ENCODE measurements at regions not wholly inside any gene's neighbourhood (a gene's known extent, or its start where the extent isn't known, plus 50 kb on each side); places are given as distances from the start of the nearest gene placed in this dataset.

DNA sequence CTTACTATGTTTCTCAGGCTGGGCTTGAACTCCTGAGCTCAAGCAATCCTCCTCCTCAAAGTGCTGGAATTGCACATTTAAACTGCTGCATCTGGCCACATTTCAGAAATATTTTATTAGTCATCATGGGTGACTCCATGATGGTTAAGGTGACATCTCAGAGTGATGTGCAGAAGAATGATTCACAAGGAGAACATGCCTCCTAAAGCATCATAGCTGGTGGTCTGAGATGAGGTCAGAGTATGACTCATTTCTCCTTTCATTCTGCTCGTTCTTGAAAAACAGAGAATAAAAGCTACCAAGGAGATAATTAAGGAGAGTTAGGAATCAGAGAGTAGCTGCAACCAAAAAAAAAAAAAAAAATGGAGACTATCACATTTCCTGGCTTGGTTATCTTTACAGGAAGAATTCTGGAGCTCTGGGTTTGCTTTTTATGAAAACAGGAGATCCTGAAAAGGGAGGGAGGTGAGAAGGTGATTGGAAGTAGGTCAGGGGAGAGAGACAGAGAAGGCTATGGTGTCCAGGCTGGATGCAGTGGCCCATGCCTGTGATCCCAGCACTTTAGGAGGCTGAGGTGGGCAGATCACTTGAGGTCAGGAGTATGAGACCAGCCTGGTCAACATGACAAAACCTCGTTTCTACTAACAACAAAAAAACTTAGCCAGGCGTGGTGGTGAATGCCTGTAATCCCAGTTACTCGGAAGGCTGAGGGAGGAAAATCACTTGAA, 1011.6 kb downstream of the NLGN4Y start:
- no peak for FAIRE-seq
- DNase-seq (ENCODE audit: insufficient read length, low spot score), result no peak
- TF ChIP-seq PAX5 (IDR thresholded peaks at IDR 0.05; ENCODE audit: insufficient read depth, low read length, severe bottlenecking), result no peak
- no peak for TF ChIP-seq SPI1 (IDR thresholded peaks at IDR 0.05; ENCODE audit: low read depth, low read length)
- TF ChIP-seq POLR2AphosphoS5 (IDR thresholded peaks at IDR 0.05; ENCODE audit: low read depth, low read length), result no peak
- TF ChIP-seq POU2F2 (IDR thresholded peaks at IDR 0.05; ENCODE audit: low read depth, low read length), result no peak
- no peak for TF ChIP-seq POLR2A (IDR thresholded peaks at IDR 0.05; ENCODE audit: low read depth, low read length)
- no peak for TF ChIP-seq TAF1 (IDR thresholded peaks at IDR 0.05; ENCODE audit: low read depth, low read length)

DNA sequence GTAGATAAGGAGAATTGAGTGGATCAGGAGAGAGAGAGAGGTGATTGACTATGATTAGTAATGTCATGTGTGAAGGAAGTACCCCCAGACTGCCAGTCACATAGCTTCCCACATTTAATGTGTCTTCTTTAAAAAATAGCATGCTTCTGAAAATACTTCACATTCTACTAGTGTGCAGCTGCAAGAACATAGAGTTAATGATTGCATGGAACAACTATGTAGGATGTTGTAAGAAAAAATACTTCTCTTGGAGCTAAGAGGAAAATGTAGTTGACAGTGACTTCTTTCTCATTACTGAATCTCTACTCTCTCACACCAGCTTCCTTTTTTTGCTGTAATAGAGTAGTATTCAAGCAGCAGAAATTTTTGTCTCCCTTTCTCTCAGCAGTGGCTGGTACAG, 1016.2 kb downstream of the NLGN4Y start:
- no peak for TF ChIP-seq SPI1 (IDR thresholded peaks at IDR 0.05; ENCODE audit: low read depth, low read length)
- TF ChIP-seq POU2F2 (IDR thresholded peaks at IDR 0.05; ENCODE audit: low read depth, low read length), result no peak
- TF ChIP-seq POLR2A (IDR thresholded peaks at IDR 0.05; ENCODE audit: low read depth, low read length), result no peak
- TF ChIP-seq POLR2AphosphoS5 (IDR thresholded peaks at IDR 0.05; ENCODE audit: low read depth, low read length), result no peak
- TF ChIP-seq TAF1 (IDR thresholded peaks at IDR 0.05; ENCODE audit: low read depth, low read length), result no peak
- TF ChIP-seq PAX5 (IDR thresholded peaks at IDR 0.05; ENCODE audit: insufficient read depth, low read length, severe bottlenecking), result no peak
- no peak for FAIRE-seq
- no peak for DNase-seq (ENCODE audit: insufficient read length, low spot score)

DNA sequence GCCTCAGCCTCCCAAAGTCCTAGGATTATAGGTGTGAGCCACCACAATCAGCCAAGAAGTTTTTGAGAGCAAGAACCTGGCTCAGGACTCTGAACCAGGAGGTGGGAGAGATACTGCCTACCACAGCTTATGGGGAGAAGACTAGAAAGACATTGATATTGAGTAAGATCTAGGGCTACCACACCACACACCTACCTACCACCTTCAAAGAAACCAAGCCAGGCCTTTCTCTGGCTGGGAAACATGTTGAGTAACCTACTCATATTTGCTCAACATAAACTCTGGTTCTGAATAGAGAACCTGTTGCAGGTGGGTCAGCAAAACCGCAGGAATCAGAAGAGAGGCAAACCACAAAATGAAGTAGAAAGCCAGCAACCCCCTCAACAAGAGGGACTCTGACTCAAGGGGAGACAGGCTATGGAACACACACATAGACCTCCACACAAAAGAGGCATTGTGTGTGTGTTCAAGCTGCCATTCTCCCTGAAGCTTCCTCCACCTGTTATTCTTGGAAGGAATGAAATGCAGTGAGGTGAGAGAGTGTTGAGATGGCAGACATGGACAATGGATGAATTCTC, 1021.9 kb downstream of the NLGN4Y start:
- DNase-seq (ENCODE audit: insufficient read length, low spot score) (no peak), FAIRE-seq (no peak)
- TF ChIP-seq PAX5 (IDR thresholded peaks at IDR 0.05; ENCODE audit: insufficient read depth, low read length, severe bottlenecking), result no peak

DNA sequence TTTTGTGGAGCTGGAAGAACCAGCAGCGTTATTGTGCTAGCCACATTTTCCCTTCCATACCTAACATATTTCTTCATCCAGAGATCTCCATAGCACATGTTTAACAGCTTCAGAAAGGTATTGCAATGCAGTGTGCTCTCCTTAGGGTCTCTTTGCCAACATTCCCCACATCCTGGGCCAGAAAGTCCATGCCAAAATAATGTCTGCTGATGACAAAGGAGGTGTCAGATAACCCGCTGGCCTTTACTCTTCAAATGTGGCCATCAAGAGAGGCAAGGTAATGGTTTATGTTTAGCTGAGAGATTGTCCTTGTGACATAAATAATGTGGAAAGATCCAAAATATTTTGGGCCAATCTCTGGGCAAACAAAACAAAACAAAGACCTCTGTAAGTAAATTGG, 1027.7 kb downstream of the NLGN4Y start:
- FAIRE-seq, result no peak

DNA sequence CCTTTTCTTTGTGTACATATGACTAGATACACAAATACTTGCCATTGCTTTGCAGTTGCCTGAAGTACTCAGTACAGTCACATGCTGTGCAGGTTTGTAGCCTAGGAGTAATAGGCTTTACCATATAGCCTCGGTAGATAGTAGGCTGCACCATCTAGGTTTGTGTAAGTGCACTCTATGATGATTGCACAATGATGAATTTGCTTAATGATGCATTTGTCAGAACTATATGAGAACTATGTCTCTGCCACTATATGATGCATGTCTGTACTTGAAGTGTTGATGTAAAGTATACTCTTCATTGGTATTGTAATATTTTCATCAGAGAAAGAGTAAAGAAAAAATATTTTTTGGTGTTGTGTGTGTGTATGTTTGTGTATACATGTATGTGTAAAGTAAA, 1030.7 kb downstream of the NLGN4Y start:
- DNase-seq (ENCODE audit: insufficient read length, low spot score) (no peak), FAIRE-seq (no peak)
- TF ChIP-seq POLR2AphosphoS5 (IDR thresholded peaks at IDR 0.05; ENCODE audit: low read depth, low read length), result no peak
- TF ChIP-seq PAX5 (IDR thresholded peaks at IDR 0.05; ENCODE audit: insufficient read depth, low read length, severe bottlenecking), result no peak
- TF ChIP-seq TAF1 (IDR thresholded peaks at IDR 0.05; ENCODE audit: low read depth, low read length), result no peak
- no peak for TF ChIP-seq POLR2A (IDR thresholded peaks at IDR 0.05; ENCODE audit: low read depth, low read length)
- no peak for TF ChIP-seq POU2F2 (IDR thresholded peaks at IDR 0.05; ENCODE audit: low read depth, low read length)
- TF ChIP-seq SPI1 (IDR thresholded peaks at IDR 0.05; ENCODE audit: low read depth, low read length), result no peak

More for the DNA sequence above, 1027.7 kb downstream of the NLGN4Y start:
- TF ChIP-seq PAX5 (IDR thresholded peaks at IDR 0.05; ENCODE audit: insufficient read depth, low read length, severe bottlenecking) (no peak), TAF1 (IDR thresholded peaks at IDR 0.05; ENCODE audit: low read depth, low read length) (no peak), POU2F2 (IDR thresholded peaks at IDR 0.05; ENCODE audit: low read depth, low read length) (no peak), POLR2AphosphoS5 (IDR thresholded peaks at IDR 0.05; ENCODE audit: low read depth, low read length) (no peak), SPI1 (IDR thresholded peaks at IDR 0.05; ENCODE audit: low read depth, low read length) (no peak), POLR2A (IDR thresholded peaks at IDR 0.05; ENCODE audit: low read depth, low read length) (no peak)
- no peak for DNase-seq (ENCODE audit: insufficient read length, low spot score)

DNA sequence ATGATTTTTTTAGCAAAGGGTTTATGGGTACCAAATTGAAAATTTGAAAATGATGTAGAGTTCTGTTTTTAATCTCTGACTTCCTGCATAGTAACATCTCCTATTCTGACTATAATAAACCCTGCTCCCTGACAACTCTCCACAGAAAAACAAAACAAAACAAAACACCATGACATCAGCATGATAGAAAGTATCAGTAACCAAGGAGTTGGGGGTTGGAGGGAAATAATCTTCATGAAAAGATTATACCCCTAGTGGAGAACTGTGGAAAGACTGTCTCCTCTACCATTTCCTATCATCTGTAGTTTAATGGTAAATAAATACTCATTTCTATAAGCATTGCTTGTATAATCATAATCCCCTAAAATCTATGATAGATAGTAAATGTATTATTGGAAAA, 1034.8 kb downstream of the NLGN4Y start:
- FAIRE-seq, result no peak
- TF ChIP-seq POLR2AphosphoS5 (IDR thresholded peaks at IDR 0.05; ENCODE audit: low read depth, low read length), result no peak
- no peak for TF ChIP-seq POU2F2 (IDR thresholded peaks at IDR 0.05; ENCODE audit: low read depth, low read length)
- TF ChIP-seq SPI1 (IDR thresholded peaks at IDR 0.05; ENCODE audit: low read depth, low read length), result no peak
- no peak for TF ChIP-seq PAX5 (IDR thresholded peaks at IDR 0.05; ENCODE audit: insufficient read depth, low read length, severe bottlenecking)
- TF ChIP-seq POLR2A (IDR thresholded peaks at IDR 0.05; ENCODE audit: low read depth, low read length), result no peak
- no peak for DNase-seq (ENCODE audit: insufficient read length, low spot score)

DNA sequence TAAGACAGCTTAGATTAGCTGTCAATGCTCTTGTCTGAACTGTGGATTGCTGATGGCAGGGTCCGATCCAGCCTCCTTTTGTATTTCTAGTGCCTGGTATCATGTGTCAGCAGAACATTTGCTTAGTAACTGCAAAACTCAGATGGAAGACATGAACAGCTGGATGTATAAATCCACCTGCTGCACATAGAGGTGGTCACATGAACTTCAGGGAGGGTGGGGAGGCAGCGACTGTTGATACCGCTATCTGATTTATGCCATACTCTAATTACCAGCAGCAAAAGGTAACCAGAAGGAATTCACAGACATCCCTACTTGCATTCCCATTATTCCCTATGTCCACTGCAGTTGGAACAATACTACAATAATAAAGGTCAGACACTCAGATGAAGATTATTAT, 1036.5 kb downstream of the NLGN4Y start:
- TF ChIP-seq POLR2A (IDR thresholded peaks at IDR 0.05; ENCODE audit: low read depth, low read length) (no peak), PAX5 (IDR thresholded peaks at IDR 0.05; ENCODE audit: insufficient read depth, low read length, severe bottlenecking) (no peak), TAF1 (IDR thresholded peaks at IDR 0.05; ENCODE audit: low read depth, low read length) (no peak), POU2F2 (IDR thresholded peaks at IDR 0.05; ENCODE audit: low read depth, low read length) (no peak), SPI1 (IDR thresholded peaks at IDR 0.05; ENCODE audit: low read depth, low read length) (no peak), POLR2AphosphoS5 (IDR thresholded peaks at IDR 0.05; ENCODE audit: low read depth, low read length) (no peak)
- DNase-seq (ENCODE audit: insufficient read length, low spot score) (no peak), FAIRE-seq (no peak)

DNA sequence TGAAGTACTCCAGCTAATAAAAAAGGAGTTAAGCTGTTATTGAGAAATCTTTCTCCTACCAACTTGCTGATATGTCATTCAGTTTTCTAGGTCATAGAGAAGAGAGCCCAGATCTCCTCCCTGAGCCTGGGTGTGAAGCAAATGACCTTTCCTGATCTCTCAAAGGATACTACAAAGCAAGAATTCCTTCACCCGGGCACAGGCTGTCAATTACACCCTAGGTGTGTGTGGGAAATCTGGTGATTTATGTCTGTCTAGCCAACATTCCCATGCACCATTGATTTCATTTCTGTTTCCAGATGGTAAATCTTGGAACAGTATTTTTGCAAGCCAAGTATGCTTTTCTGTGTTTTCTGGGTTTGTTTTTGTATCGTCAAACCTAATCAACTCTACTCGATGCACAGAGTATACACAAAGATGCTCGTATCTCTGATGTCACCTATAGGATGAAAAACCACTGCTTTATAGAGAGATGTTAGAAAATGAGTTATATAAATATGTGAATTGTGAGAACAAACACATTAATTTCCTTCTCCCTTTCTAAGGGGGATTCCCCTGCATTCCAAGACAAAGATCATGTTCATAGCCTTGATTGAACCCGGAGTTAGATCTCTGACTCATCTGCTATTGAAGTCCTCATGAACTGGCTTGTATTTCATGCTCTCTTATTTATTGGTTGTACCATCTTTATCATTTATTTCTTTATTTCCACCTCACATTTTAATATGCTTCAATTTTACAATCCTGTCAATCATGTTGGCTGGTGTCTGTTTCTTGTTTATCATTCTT, 1037.4 kb downstream of the NLGN4Y start:
- no peak for FAIRE-seq
- no peak for DNase-seq (ENCODE audit: insufficient read length, low spot score)

DNA sequence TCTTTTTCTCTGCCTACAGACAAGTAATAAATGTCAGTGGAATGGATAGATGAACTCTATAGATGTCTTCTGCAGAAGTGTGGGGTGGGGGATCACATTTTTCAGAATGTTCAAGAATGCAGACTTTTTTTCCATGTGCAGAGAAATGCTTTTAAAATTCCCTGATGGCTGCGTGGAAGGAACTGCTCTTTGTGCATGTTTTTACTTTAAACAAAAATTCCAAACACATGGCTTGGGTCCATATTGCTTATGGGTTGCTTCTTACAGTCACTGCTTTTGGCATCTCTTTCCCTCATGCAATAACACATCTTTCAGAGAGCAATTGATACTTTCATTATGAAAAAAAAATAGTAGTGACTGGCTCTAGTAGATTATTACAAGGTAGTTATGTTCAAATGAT, 1053.6 kb downstream of the NLGN4Y start:
- no peak for TF ChIP-seq POU2F2 (IDR thresholded peaks at IDR 0.05; ENCODE audit: low read depth, low read length)
- no peak for TF ChIP-seq SPI1 (IDR thresholded peaks at IDR 0.05; ENCODE audit: low read depth, low read length)
- no peak for TF ChIP-seq POLR2AphosphoS5 (IDR thresholded peaks at IDR 0.05; ENCODE audit: low read depth, low read length)
- no peak for TF ChIP-seq POLR2A (IDR thresholded peaks at IDR 0.05; ENCODE audit: low read depth, low read length)
- no peak for TF ChIP-seq TAF1 (IDR thresholded peaks at IDR 0.05; ENCODE audit: low read depth, low read length)
- DNase-seq (ENCODE audit: insufficient read length, low spot score) (no peak), FAIRE-seq (no peak)

More for the DNA sequence above, 1037.4 kb downstream of the NLGN4Y start:
- TF ChIP-seq POU2F2 (IDR thresholded peaks at IDR 0.05; ENCODE audit: low read depth, low read length), result no peak
- TF ChIP-seq SPI1 (IDR thresholded peaks at IDR 0.05; ENCODE audit: low read depth, low read length), result no peak
- TF ChIP-seq PAX5 (IDR thresholded peaks at IDR 0.05; ENCODE audit: insufficient read depth, low read length, severe bottlenecking), result no peak
- no peak for TF ChIP-seq TAF1 (IDR thresholded peaks at IDR 0.05; ENCODE audit: low read depth, low read length)
- TF ChIP-seq POLR2A (IDR thresholded peaks at IDR 0.05; ENCODE audit: low read depth, low read length), result no peak
- TF ChIP-seq POLR2AphosphoS5 (IDR thresholded peaks at IDR 0.05; ENCODE audit: low read depth, low read length), result no peak

Data from GM12891 (cell line).